AG09319 (cell line): ENCODE measurements at regions not wholly inside any gene's neighbourhood (a gene's known extent, or its start where the extent isn't known, plus 50 kb on each side); places are given as distances from the start of the nearest gene placed in this dataset.
A peak's percentile ranks its signal among the peaks of the same experiment; 100 is the strongest.
"Not testable (repeated sequence)": the region's sequence is repeated elsewhere in the genome, so short reads cannot be mapped to it uniquely, and the experiment has no call there.

Experiments
- DNase-seq: peaks from one replicate; pipeline ENCODE4 v3.0.0-alpha.2; 2010; ENCODE audit warnings: low read depth; ENCODE audit errors: extremely low read depth
- TF ChIP-seq, protein P1 (sequence below): IDR thresholded peaks from 2 replicates; pipeline ENCODE4 v1.5.1; 2011; ENCODE audit warnings: low read depth, mild to moderate bottlenecking, inconsistent platforms, low read length, moderate library complexity

DNA sequence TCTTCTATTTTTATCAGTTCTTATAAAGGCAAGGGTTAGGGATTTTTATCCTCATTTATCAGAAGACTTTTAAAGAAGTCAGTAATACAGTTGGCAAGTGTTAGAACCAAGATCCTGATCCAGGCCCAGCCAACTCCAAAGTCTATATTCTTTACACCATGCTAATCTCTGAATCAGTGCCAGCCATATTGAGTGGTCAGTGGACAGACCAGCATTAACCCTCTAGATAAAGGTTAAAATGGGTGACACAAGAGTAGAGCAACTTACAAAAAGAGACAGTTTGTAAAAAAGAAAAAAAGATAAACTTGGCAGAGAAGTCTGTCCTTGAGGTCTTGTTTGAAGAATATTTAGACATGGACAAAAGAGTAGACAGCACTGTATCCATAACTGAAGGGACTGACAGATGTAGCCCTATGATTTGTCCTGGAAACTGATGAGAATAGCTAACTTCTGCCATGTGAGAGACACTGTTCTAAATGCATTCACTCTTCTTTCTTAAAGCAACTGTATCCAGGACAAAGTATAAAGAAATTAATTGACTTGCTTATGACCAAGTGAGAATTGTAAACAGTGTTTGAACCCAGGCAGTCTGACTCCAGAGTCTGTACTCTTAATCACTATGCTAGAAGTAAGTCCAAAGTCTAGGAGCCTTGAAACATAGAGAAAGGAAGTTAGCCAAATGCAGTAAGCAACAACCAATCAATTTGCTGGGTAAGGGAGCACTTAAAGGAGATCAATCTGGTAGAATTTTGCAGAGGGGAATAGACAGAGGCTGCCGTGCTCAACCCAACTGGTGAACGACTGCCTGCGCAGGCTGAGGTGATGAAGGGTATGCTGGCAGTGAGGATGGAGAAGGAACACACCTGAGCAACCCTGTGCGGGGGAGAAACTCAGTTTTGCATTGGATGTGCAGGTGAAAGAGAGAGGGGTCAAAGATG is 103.7 kb downstream of the TTC6 start:
- no peak for DNase-seq
- TF ChIP-seq, protein P1, sequence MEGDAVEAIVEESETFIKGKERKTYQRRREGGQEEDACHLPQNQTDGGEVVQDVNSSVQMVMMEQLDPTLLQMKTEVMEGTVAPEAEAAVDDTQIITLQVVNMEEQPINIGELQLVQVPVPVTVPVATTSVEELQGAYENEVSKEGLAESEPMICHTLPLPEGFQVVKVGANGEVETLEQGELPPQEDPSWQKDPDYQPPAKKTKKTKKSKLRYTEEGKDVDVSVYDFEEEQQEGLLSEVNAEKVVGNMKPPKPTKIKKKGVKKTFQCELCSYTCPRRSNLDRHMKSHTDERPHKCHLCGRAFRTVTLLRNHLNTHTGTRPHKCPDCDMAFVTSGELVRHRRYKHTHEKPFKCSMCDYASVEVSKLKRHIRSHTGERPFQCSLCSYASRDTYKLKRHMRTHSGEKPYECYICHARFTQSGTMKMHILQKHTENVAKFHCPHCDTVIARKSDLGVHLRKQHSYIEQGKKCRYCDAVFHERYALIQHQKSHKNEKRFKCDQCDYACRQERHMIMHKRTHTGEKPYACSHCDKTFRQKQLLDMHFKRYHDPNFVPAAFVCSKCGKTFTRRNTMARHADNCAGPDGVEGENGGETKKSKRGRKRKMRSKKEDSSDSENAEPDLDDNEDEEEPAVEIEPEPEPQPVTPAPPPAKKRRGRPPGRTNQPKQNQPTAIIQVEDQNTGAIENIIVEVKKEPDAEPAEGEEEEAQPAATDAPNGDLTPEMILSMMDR: no peak

DNA sequence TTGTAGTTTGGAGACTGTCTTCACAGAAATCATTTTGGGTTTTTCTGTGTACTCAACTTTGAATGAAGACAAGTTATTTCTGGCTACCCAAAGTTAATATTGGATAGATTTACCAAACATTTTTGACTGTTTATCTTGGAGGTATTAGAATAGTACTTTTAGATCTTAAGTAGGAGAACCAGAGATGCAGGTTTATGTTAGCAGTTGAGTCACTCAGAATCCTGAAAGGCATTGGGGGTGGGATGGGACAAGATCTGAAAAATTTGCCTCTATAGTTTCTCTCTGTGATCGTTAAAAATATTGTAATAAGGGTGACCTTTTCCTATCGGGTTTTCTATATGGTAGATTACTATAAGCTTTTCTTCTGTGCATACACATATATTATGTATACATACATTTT is 112.3 kb downstream of the TTC6 start:
- DNase-seq: no peak
- TF ChIP-seq, protein P1: no peak

DNA sequence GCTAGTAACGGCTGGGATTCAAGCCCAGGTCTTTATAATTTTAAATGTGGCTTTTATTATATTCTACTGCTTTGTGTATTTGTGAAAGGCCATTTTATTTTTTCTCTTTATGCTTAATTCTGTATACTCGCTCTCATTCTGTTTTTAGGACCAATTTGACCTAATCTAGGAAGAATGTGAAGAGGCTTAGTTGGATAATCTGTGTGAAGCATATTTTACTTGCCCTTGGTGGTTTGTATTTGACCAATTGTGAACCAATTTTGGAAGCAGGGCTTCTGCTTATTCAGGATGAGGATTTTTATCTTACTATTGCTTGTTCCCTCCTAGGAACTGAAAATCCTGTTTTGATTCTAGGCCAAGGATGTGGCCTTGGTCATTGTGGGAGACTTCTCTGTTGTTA is 113.1 kb downstream of the TTC6 start:
- no peak for DNase-seq
- TF ChIP-seq, protein P1: no peak

DNA sequence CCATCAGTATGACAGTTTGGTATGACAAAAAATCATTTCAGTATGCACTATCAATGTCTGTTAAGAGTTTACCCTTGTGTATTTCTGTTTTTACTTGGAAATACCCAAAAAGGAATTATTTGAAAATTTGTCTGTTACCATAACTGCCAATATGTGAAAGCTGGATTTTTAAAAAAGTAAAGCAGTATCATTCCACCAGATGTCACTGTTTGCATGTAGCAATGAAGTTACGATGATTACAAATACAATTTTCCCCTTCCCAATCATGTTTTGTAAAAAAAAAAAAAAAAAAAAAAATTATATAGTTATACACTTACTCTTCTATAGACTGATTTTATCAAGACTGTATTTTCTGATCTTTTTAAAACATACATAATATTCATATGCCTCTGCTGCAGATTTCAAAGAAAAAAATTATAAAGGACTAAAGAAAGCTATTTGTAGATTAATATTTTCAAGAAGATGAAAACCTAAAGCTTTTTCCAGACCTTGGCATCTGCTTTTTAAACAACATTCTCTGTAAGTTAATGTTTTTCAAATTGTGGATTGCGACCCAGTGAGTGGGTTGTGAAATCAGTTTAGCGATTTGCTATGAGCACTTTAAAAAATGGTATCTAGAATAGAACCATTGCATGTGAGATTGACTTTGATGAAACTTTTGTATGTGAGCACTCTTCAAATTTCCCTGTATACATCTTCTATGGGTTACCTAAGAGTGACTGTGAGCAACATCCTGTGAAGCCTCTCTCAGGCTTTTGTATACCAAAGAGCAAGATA is 114.2 kb downstream of the TTC6 start:
- no peak for DNase-seq
- TF ChIP-seq, protein P1: peak; percentile 39

DNA sequence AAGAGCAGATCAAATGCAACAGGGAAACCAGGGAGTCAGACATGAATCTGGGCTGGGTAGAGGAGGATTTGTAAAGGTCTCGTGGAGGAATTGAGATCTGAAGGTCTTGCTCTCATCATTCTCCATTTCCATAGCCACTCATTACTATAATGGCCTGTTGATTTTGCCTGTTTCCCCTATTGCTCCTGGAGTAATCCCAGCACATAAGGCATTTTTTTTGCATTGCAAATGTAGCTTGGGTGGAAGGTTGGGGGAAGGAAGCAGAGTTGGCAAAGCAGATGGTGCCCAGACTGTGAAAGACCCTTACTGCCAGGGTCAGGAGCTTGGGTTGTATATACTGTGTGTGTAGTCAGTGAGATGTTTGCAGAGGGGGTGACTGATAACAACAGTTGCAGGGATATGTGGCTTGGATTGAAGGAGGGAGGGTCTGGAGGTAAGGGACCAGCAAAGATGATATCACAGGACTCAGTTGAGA is 116.0 kb downstream of the TTC6 start:
- TF ChIP-seq, protein P1: no peak
- no peak for DNase-seq

DNA sequence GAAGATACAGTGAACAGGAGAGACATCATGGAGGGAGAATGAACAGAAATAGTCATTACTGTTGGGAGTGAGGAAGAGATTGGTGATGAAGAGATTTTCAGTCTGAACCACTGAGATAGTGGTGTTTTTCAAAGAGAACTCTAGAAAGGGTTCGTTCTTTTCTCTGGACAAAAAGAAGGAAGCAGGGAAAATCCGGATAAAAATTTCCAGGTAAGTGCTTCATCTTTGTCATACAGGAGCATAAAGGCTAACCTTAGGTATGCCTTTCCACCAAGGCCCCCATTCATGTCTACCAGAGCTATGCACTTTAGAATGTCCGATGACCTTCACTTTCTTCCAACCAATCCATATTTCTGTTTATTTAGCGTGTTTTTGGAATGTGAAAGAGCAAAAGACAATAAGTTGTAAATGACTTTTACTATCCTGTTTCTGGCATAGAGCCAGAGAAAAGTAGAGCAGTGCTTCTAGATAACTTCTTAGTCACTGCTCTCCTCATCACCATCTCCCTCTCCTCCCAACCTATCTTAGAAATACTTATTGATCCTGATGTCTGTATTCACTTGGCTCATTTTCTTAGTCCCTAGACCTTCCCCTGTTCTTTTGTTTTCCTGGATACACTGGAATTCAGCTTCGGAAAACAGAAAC is 116.5 kb downstream of the TTC6 start:
- TF ChIP-seq, protein P1: no peak
- no peak for DNase-seq

DNA sequence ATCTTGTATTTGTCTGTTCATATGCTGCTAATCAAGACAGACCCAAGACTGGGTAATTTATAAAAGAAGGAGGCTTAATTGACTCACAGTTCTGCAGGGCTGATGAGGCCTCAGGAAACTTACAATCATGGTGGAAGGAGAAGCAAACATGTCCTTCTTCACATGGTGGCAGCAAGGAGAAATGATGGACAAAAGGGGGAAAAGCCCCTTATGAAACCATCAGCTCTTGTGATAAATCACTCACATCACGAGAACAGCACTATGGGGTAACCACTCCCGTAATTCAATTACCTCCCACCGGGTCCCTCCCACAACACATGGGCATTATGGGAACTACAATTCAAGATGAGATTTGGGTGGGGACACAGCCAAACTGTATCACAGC is 117.0 kb downstream of the TTC6 start:
- not testable (repeated sequence) for DNase-seq
